Rectal smooth muscle tissue (tissue), 1 donor: ENCODE measurements at regions not wholly inside any gene's neighbourhood (a gene's known extent, or its start where the extent isn't known, plus 50 kb on each side); places are given as distances from the start of the nearest gene placed in this dataset.
"Not testable (repeated sequence)": the region's sequence is repeated elsewhere in the genome, so short reads cannot be mapped to it uniquely, and the experiment has no call there.

Source experiments
- H3K27ac ChIP-seq: one replicate; pipeline ENCODE4 v1.7.0; 2013; ENCODE audit warnings: low read depth, low read length, inconsistent platforms
- H3K27me3 ChIP-seq: one replicate; pipeline ENCODE4 v1.7.0; 2013; ENCODE audit warnings: low read length; ENCODE audit not compliant: control insufficient read depth, insufficient read depth
- H3K36me3 ChIP-seq: one replicate; pipeline ENCODE4 v1.7.0; 2013; ENCODE audit warnings: low read length; ENCODE audit not compliant: control insufficient read depth, insufficient read depth
- H3K4me1 ChIP-seq: one replicate; pipeline ENCODE4 v1.7.0; 2013; ENCODE audit warnings: low read length; ENCODE audit not compliant: control insufficient read depth, insufficient read depth
- H3K4me3 ChIP-seq: one replicate; pipeline ENCODE4 v1.7.0; 2013; ENCODE audit warnings: low read length
- H3K9ac ChIP-seq: one replicate; pipeline ENCODE4 v1.7.0; 2013; ENCODE audit warnings: low read length

DNA sequence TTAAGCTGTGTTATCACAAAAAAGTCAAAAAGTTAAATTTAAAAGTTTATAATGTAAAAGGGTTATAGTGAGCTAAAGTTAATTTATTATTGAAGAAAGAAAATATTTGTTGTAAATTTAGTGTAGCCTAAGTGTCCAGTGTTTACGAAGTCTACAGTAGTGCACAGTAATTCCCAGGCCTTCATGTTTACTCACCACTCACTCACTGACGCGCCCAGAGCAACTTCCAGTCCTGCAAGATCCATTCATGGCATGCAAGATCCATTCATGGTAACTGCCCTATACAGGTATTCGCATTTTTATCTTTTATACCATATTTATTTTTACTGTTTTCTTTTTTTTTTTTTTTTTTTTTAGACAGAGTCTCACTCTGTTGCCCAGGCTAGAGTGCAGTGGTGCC is 69.5 kb downstream of the TPRA1 start:
- H3K4me3 ChIP-seq = no peak overlapping the region
- H3K27me3 ChIP-seq = no peaks in the 10 kb centered on the region
- no peak overlapping the region for H3K27ac ChIP-seq
- no peaks in the 10 kb centered on the region for H3K36me3 ChIP-seq
- H3K4me1 ChIP-seq = no peaks in the 10 kb centered on the region
- H3K9ac ChIP-seq = no peak overlapping the region

GRCh38 chr3:127518456-127519081 is 72.0 kb downstream of the TPRA1 start:
- Histone ChIP-seq H3K27me3 (no peaks in the 10 kb centered on the region), H3K9ac (no peak overlapping the region), H3K36me3 (no peaks in the 10 kb centered on the region), H3K27ac (no peak overlapping the region), H3K4me1 (no peaks in the 10 kb centered on the region), H3K4me3 (no peak overlapping the region)

DNA sequence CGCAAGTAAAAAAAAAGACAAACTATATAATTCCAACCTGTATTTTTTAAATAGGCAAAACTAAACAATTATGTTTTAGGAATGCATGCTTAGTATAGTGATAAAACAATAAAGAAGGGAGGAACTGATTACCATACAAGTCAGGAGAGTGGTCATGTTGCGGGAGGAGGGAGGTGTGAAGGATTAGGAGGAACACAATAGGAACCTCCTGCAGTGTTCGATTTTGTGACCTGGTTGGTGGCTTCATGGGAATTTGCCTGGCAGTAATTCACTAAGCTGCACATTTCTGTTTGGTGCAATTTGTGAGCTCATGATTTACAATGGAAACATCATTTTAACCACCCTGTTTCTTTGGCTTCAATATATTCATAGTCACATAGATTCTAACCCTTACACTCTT is 78.3 kb downstream of the TPRA1 start:
- Histone ChIP-seq H3K27me3 (no peaks in the 10 kb centered on the region), H3K4me1 (no peaks in the 10 kb centered on the region), H3K4me3 (no peak overlapping the region), H3K27ac (no peak overlapping the region), H3K36me3 (no peaks in the 10 kb centered on the region), H3K9ac (no peak overlapping the region)

- Histone ChIP-seq H3K36me3 (no peaks in the 10 kb centered on the region), H3K4me1 (no peaks in the 10 kb centered on the region), H3K27me3 (no peaks in the 10 kb centered on the region), H3K4me3 (no peak overlapping the region), H3K27ac (no peak overlapping the region), H3K9ac (no peak overlapping the region)
Measured at GRCh38 chr3:127501177-127501576, 89.4 kb downstream of the TPRA1 start.

GRCh38 chr3:127497676-127498075 is 92.9 kb downstream of the TPRA1 start:
- Histone ChIP-seq H3K27ac (no peak overlapping the region), H3K27me3 (no peaks in the 10 kb centered on the region), H3K4me1 (no peaks in the 10 kb centered on the region), H3K9ac (no peak overlapping the region), H3K4me3 (no peak overlapping the region), H3K36me3 (no peaks in the 10 kb centered on the region)

- Histone ChIP-seq H3K9ac (no peak overlapping the region), H3K27me3 (no peaks in the 10 kb centered on the region), H3K27ac (no peak overlapping the region), H3K4me1 (no peaks in the 10 kb centered on the region), H3K4me3 (no peak overlapping the region), H3K36me3 (no peaks in the 10 kb centered on the region)
Measured at GRCh38 chr3:127497166-127497565, 93.4 kb downstream of the TPRA1 start.

DNA sequence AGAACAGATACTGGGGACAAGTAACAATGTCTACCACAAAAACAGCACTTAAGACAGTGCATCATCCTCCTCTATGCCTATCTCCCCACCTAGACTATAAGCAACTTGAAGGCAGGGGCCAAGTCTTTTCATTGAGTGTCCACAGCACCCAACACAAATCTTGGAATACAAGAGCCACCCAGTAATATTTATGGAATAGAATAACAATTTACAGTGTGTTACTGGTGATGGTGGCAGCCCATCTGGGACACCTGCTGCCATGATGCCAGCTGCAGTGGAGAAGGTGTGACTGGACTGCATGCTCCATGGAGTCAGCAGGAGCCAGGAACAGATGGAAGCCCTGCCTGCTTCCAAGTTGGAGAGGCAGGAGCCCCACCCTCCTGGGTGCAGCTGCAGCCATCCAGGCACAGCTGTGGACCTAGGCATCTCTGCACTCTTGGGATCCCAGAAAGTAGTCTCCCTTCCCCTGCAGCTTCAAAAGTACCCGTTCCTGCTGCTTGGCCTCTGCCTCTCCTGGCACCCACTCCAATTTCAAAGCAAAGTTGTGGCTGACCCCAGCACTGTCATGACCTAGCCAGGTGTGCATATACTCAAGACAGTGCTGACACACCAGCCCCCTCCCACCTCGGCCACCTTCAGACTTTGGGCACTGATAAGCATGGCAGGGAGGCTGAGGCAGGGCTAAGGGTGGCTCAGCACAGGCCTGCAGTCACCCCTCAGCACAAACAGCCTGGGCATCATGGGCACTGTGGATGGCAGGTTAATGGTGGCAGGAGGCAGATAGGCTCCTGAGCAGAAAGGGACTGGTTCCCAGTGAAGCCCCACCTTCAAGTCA is 94.5 kb downstream of the TPRA1 start:
- H3K4me3 ChIP-seq = no peak overlapping the region
- H3K4me1 ChIP-seq = no peaks in the 10 kb centered on the region
- no peaks in the 10 kb centered on the region for H3K27me3 ChIP-seq
- no peaks in the 10 kb centered on the region for H3K36me3 ChIP-seq
- H3K27ac ChIP-seq = no peak overlapping the region
- H3K9ac ChIP-seq = no peak overlapping the region

DNA sequence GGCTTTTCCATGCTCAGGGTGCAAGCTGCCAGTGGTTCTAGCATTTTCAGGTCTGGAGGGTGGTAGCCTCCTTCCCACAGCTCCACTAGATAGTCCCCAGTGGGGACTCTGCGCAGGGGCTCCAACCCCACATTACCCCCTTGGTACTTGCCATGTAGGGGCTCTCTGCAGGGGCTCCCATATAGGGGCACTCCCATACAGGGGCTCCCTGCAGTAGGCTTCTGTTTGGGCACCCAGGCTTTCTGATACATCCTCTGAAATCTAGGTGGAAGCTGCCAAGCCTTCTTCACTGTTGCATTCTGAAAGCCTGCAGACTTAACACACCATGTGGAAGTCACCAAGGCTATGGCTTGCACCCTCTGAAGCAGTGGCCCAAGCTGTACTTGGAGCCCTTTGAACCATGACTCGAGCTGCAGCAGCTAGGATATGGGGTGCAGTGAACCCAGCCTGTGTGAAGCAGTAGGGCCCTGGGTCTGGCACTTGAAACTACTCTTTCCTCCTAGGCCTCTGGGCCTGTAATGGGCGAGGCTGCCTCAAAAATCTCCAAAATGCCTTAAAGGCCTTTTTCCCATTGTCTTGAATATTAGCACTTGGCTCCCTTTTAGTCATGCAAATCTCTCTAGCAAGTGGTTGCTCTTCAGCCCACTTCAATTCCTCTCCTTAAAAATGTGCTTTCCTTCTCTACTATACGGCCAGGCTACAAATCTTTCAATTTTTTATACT is 96.4 kb downstream of the TPRA1 start:
- H3K4me1 ChIP-seq = no peaks in the 10 kb centered on the region
- H3K27ac ChIP-seq = no peak overlapping the region

DNA sequence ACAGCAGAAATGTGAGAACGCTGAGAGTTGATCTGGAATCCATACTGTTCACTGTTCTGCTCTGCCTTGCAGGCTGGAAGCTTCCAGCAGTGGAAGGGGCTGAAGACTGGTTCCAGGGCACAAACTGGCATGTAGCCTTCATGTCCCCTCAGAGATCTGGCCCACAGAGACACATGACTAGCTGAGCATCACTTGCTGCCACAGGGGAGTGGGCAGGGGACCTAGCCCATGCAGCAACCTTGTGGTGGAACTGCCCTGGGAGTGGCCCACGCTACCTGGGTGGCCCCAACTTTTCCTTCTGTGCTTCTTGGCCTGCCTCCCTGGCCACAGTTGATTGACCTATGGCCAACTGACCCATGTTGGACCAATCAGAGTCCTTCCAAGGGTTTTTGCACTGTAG is 98.1 kb downstream of the TPRA1 start:
- Histone ChIP-seq H3K27ac (no peak overlapping the region), H3K9ac (no peak overlapping the region), H3K4me3 (no peak overlapping the region), H3K27me3 (no peaks in the 10 kb centered on the region), H3K36me3 (no peaks in the 10 kb centered on the region), H3K4me1 (no peaks in the 10 kb centered on the region)

More for the DNA sequence above, 96.4 kb downstream of the TPRA1 start:
- Histone ChIP-seq H3K4me3 (no peak overlapping the region), H3K36me3 (no peaks in the 10 kb centered on the region), H3K9ac (no peak overlapping the region), H3K27me3 (no peaks in the 10 kb centered on the region)

DNA sequence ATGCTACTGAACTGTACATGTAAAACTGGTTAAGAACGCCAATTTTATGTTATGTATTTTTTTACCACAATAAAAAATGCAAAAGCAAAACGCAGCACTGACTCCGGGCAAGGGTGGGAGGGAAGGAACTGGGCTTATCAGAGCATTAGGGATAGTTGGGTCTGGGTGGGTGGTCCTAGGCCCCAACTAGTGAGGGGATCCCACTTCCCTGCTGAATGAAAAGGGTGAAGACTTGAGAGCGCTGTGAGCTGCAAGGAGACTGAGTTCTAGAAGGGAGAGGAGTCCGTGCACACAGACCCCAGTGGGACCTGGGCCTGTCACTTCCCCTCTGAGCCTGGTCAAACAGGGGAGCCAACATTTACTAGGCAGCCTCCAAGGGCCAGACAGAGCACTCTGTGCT is 98.6 kb downstream of the TPRA1 start:
- H3K27me3 ChIP-seq = no peaks in the 10 kb centered on the region
- H3K27ac ChIP-seq = no peak overlapping the region
- H3K36me3 ChIP-seq = no peaks in the 10 kb centered on the region
- no peak overlapping the region for H3K4me3 ChIP-seq
- H3K9ac ChIP-seq = no peak overlapping the region
- no peaks in the 10 kb centered on the region for H3K4me1 ChIP-seq

GRCh38 chr3:127491323-127491722 is 99.2 kb downstream of the TPRA1 start:
- no peak overlapping the region for H3K4me3 ChIP-seq
- H3K9ac ChIP-seq = no peak overlapping the region
- H3K27me3 ChIP-seq = no peaks in the 10 kb centered on the region
- no peak overlapping the region for H3K27ac ChIP-seq
- no peaks in the 10 kb centered on the region for H3K4me1 ChIP-seq
- H3K36me3 ChIP-seq = no peaks in the 10 kb centered on the region

DNA sequence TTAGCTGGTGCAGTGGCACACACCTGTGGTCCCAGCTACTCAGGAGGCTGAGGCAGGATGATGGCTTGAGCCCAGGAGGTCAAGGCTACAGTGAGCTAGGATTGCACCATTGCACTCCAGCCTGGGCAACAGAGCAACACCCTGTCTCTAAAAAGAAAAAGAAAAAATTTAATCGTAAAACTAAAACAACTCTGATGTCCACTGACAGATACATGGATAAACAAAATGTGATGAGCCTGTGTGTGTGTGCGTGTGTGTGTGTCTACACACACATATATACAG is 99.6 kb downstream of the TPRA1 start:
- H3K4me1 ChIP-seq, H3K4me3 ChIP-seq, H3K36me3 ChIP-seq, H3K27me3 ChIP-seq, H3K27ac ChIP-seq, H3K9ac ChIP-seq: not testable (repeated sequence)
